ENCODE measurements at regions not wholly inside any gene's neighbourhood (a gene's known extent, or its start where the extent isn't known, plus 50 kb on each side); places are given as distances from the start of the nearest gene placed in this dataset.

DNA sequence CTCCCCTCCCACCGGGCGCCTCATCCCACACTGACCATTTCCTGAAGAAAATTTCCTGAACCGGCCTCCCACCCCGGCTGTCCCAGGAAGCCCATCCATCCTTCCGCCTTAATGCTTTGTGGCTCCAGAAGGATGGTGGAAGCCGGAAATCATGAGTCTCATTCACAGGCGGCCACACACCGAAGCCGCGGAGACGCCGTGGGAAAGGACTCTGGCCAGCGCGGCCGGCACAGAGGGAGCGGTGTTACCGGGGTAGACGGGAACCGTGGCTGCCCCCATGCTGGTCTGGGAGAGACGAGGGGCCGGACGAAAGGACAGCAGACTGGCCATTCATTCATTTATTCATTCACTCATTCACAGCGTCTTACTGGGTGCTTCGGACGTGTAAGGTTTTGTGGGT lies 326.8 kb downstream of the SEC14L1 start:
- Histone ChIP-seq H3K79me2 (ENCODE audit: control insufficient read depth, low read length) (peaks cover 100% of the 10 kb centered on the region), H3K36me3 (ENCODE audit: control insufficient read depth, low read length) (peaks cover 84% of the 10 kb centered on the region), H3K9me3 (ENCODE audit: control insufficient read depth, insufficient read depth, low read length) (no peaks in the 10 kb centered on the region), H3F3A (ENCODE audit: control insufficient read depth, insufficient read depth) (peaks cover 43% of the 10 kb centered on the region), H4K20me1 (ENCODE audit: control insufficient read depth, insufficient read depth, low read depth, low read length) (peaks cover 24% of the 10 kb centered on the region), H3K27ac (ENCODE audit: low read depth, low read length) (no peak overlapping the region), H3K4me3 (ENCODE audit: low read length) (no peak overlapping the region), H3K4me1 (ENCODE audit: control insufficient read depth, low read length) (peaks cover 99% of the 10 kb centered on the region), H3K4me2 (ENCODE audit: low read length) (peak overlapping the region; percentile 26; the same call in 1 of the 2 replicates), H3K27me3 (ENCODE audit: control insufficient read depth, low read length) (no peaks in the 10 kb centered on the region), H3K9me2 (replicated peaks; ENCODE audit: control insufficient read depth, low read length) (no peaks in the 10 kb centered on the region)
- TF ChIP-seq, protein P1, sequence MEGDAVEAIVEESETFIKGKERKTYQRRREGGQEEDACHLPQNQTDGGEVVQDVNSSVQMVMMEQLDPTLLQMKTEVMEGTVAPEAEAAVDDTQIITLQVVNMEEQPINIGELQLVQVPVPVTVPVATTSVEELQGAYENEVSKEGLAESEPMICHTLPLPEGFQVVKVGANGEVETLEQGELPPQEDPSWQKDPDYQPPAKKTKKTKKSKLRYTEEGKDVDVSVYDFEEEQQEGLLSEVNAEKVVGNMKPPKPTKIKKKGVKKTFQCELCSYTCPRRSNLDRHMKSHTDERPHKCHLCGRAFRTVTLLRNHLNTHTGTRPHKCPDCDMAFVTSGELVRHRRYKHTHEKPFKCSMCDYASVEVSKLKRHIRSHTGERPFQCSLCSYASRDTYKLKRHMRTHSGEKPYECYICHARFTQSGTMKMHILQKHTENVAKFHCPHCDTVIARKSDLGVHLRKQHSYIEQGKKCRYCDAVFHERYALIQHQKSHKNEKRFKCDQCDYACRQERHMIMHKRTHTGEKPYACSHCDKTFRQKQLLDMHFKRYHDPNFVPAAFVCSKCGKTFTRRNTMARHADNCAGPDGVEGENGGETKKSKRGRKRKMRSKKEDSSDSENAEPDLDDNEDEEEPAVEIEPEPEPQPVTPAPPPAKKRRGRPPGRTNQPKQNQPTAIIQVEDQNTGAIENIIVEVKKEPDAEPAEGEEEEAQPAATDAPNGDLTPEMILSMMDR (IDR thresholded peaks at IDR 0.05; ENCODE audit: low read depth, low read length, poor library complexity, severe bottlenecking): no peak
- no peak for TF ChIP-seq EZH2phosphoT487 (IDR thresholded peaks at IDR 0.05; ENCODE audit: borderline replicate concordance, low read length)

DNA sequence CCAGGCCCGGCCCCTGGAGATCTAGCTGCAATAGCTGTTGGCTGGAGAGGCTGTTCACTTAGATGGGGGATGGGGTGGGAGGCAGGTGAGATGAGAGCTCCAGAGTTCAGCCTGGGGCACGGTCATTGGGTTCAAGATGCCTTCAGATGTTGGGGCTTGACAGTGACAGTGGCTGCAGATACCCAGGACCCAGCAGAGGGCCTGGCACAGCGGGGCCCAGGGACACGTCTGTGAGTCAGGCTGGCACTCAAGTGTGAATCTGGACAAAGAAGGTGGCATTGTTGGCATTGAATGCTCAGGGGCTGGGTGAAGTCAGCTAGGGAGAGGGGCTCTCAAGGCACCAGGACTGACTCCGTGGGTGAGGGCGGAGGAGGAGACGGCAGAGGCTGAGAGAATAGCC lies 328.1 kb downstream of the SEC14L1 start:
- H3F3A ChIP-seq (ENCODE audit: control insufficient read depth, insufficient read depth): peaks cover 29% of the 10 kb centered on the region
- H3K9me3 ChIP-seq (ENCODE audit: control insufficient read depth, insufficient read depth, low read length): no peaks in the 10 kb centered on the region
- H3K27me3 ChIP-seq (ENCODE audit: control insufficient read depth, low read length): no peaks in the 10 kb centered on the region
- H3K36me3 ChIP-seq (ENCODE audit: control insufficient read depth, low read length): peaks cover 89% of the 10 kb centered on the region
- TF ChIP-seq, protein P1 (IDR thresholded peaks at IDR 0.05; ENCODE audit: low read depth, low read length, poor library complexity, severe bottlenecking): no peak
- TF ChIP-seq EZH2phosphoT487 (IDR thresholded peaks at IDR 0.05; ENCODE audit: borderline replicate concordance, low read length): no peak
- H4K20me1 ChIP-seq (ENCODE audit: control insufficient read depth, insufficient read depth, low read depth, low read length): peaks cover 24% of the 10 kb centered on the region
- 0 out of 2 replicates have a peak overlapping the region, but pooled peaks have one; percentile 11 for H3K27ac ChIP-seq (ENCODE audit: low read depth, low read length)
- peaks cover 100% of the 10 kb centered on the region for H3K79me2 ChIP-seq (ENCODE audit: control insufficient read depth, low read length)
- H3K4me1 ChIP-seq (ENCODE audit: control insufficient read depth, low read length): peaks cover 99% of the 10 kb centered on the region
- peak overlapping the region; percentile 69 for H3K4me2 ChIP-seq (ENCODE audit: low read length)
- peak overlapping the region; percentile 62 for H3K4me3 ChIP-seq (ENCODE audit: low read length)
- H3K9me2 ChIP-seq (replicated peaks; ENCODE audit: control insufficient read depth, low read length): no peaks in the 10 kb centered on the region

DNA sequence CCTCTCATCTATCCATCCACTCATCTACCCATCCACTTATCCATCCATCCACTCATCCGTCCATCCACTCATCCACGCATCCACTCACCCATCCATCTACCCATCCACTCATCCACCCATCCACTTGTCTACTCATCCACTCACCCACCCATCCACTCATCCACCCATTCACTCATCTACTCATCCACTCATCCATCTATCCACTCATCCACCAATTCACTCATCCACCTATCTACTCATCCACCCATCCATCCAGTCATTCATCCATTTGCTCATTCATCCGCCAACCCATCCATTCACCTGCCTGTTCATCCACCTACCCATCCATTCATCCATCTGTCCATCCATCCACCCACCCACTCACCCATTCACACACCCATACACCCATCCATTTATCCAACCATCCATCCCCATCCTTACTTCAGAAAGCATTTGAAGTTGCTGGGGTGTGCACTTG lies 329.6 kb downstream of the SEC14L1 start:
- Histone ChIP-seq H3K27ac (ENCODE audit: low read depth, low read length) (peak overlapping the region; percentile 90), H3K4me2 (ENCODE audit: low read length) (peak overlapping the region; percentile 69)

More for the DNA sequence above, 329.6 kb downstream of the SEC14L1 start:
- Histone ChIP-seq H3K27me3 (ENCODE audit: control insufficient read depth, low read length) (no peaks in the 10 kb centered on the region), H3K79me2 (ENCODE audit: control insufficient read depth, low read length) (peaks cover 100% of the 10 kb centered on the region), H3K4me1 (ENCODE audit: control insufficient read depth, low read length) (peaks cover 99% of the 10 kb centered on the region), H3F3A (ENCODE audit: control insufficient read depth, insufficient read depth) (peaks cover 19% of the 10 kb centered on the region), H3K9me3 (ENCODE audit: control insufficient read depth, insufficient read depth, low read length) (no peaks in the 10 kb centered on the region), H3K4me3 (ENCODE audit: low read length) (peak overlapping the region; percentile 62), H4K20me1 (ENCODE audit: control insufficient read depth, insufficient read depth, low read depth, low read length) (peaks cover 31% of the 10 kb centered on the region), H3K9me2 (replicated peaks; ENCODE audit: control insufficient read depth, low read length) (no peaks in the 10 kb centered on the region), H3K36me3 (ENCODE audit: control insufficient read depth, low read length) (peaks cover 95% of the 10 kb centered on the region)
- TF ChIP-seq, protein P1 (IDR thresholded peaks at IDR 0.05; ENCODE audit: low read depth, low read length, poor library complexity, severe bottlenecking): no peak
- TF ChIP-seq EZH2phosphoT487 (IDR thresholded peaks at IDR 0.05; ENCODE audit: borderline replicate concordance, low read length): no peak
